Left renal pelvis (tissue), 4 donors: ENCODE measurements at regions not wholly inside any gene's neighbourhood (a gene's known extent, or its start where the extent isn't known, plus 50 kb on each side); places are given as distances from the start of the nearest gene placed in this dataset.
A peak's percentile ranks its signal among the peaks of the same experiment; 100 is the strongest.
"Not testable (repeated sequence)": the region's sequence is repeated elsewhere in the genome, so short reads cannot be mapped to it uniquely, and the experiment has no call there.

Experiments
- DNase-seq, 4 donors: peaks; one replicate each; pipeline ENCODE4 v3.0.0-alpha.2; 2013; ENCODE audit warnings: low read depth in 4 of 4, low spot score in 3 of 4

DNA sequence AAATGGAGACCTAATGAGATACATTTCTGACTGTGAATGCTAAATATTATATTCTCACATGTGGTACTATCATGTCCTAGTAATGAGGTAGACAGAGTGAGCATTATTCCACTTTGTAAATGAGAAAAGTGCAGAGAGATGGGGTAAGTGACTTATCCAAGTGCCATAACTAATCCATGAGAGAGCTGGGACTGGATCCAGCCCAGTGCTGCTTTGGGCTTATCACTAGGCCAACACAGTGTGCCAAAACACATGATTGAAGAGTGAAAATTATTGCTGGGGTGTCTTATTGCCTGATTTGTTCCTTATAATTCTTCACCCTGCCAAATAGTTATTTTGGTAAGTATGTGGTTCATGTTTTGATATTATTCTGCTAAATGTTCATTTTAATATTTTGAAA, 442.2 kb upstream of the GRAMD2B start:
- no peak for DNase-seq

DNA sequence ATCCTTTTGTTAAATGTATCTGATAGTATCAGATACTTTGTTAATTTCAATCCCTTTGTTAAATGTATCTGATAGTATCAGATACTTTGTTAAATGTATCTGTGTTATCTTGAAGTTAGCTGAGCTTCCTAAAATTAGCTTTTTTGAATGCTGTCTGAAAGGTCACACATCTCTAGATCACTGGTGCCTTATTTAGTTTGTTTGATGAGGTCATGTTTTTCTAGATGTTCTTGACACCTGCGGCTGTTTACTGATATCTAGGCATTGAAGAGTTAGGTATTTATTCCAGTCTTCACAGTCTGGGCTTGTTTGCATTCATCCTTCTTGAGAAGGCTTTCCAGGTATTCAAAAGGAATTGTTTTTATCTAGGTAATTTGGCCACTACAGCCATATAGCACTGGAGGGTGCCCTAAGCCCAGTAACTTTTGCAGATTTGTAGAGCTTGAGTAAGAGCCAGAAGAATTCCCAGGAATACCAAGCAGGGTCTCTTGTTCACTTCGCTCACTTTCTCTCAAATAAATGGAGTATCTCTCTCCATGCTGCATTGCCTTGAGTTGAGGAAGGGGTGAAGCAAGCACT, 435.4 kb upstream of the GRAMD2B start:
- DNase-seq: no peak

DNA sequence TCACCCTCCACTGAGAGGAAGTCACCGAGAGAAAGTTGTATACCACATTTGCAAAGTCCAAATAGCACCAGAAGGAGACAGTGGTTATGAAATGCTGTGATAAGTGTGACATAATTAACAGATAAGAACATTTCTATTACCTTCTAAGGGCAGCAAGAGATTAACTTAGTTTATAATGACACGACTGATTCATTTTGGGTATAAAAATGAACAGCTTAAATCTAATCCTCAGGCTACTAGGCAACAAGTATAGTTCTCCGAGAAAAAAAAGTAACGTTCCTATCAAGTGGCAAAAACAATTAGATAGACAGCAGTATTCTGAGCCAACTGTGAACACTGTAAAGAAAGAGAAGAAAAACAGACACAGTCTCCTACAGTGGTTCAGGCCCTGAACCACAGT, 431.2 kb upstream of the GRAMD2B start:
- no peak for DNase-seq

DNA sequence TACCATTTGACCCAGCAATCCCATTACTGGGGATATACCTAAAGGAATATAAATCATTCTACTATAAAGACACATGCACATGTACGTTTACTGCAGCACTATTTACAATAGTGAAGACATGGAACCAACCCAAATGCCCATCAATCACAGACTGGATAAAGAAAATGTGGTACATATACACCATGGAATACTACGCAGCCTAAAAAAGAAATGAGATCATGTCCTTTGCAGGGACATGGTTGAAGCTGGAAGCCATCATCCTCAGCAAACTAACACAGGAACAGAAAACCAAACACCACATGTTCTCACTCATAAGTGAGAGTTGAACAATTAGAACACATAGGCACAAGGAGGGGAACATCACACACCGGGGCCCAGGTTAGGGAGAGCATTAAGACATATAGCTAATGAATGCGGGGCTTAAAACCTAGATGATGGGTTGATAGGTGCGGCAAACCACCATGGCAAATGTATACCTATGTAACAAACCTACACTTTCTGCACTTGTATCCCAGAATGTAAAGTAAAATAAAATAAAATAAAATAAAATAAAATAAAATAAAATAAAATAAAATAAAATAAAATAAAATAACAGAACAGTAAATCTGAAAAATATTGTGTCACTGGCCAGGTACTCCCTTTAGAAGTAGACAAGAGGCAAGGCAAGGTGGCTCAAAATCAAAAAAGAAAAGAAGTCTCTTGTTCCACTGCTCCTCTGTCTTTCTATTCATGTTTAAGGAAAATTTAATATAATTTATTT, 423.8 kb upstream of the GRAMD2B start:
- not testable (repeated sequence) for DNase-seq

DNA sequence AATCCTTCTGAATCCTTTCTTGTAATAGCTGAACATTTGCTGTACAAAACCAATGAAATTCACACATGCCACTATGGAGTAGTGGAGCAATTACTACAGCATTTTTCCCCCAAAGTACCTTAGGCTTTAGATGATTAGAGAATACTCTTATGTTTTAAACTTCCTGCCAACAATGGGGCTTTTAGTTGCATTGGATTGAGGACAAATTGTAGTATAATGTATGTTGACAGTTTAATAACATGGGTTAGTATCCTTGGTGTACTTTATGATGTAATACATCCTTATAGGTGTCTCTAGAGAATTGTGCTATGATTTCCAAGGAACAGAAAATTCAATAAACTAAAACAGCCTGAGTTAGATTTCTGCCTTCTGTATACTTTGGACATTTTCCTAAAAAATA, 422.7 kb upstream of the GRAMD2B start:
- DNase-seq: no peak

DNA sequence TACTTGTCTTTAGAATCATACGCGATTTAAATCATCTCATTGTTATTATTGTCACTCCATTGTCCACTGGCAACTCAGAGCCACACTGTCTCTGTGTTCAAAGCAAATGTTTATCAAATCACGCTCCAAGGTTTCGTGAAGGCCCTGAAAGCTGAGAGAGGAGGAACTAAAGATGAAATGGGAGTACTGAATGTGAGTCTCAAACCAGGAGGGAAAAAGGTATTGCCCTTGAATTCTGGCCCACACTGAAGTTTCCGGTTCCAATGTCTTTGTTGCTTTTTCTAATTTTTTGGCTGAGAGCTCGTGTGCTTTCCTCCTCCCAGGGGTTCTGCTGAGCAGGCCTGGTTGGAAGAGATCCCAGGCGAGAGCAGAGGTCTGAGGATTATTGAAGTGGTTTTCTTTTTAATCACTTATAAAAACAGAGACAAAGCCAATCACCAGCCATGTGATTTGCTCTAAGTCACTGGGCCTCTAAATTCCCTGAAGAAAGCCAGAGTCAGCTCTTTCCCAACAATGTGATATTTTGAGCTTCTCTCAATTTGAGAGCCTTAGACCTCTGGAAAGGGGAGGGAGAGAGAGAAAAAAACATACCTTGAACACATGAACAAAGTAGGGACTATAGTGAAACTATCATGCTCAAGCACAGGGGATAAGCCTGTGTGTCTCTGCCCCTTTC, 420.8 kb upstream of the GRAMD2B start:
- no peak for DNase-seq

DNA sequence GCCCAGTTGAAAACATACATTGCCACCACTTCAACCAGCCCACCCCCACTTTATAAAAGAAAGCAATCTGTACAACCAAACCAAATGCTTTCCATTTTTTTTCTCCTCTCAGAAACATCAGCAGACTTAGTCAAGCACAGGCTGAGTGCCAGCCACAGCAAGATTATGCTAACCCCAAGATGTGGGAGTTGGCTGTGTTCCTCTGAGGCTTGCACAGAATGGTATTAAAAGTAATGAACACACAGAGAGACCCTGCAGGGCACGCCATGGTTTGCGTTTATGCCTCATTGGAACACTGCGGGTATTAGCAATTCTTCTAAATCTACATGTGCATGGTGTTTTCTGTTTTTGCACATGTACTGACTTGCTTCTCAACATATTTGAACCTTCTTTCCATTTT, 419.9 kb upstream of the GRAMD2B start:
- DNase-seq: no peak

DNA sequence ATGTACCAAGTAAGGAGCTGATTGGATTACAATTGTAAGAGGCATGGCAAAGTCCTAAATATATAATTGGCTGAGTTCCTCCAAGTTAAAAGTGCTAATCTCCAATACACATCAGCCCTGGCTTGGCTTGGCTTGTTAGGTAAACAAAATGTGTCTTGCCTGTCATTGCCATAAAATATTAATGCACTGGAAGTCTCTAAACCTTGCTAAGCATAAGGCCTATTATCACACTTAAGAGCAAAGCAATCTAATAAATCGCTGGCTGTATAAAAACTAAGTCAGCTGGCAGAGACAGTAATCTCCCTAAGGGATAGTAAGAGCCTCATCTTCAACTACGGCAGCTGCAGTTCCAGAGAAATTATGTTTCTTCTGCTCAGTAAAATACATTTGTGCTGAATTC, 418.6 kb upstream of the GRAMD2B start:
- no peak for DNase-seq

DNA sequence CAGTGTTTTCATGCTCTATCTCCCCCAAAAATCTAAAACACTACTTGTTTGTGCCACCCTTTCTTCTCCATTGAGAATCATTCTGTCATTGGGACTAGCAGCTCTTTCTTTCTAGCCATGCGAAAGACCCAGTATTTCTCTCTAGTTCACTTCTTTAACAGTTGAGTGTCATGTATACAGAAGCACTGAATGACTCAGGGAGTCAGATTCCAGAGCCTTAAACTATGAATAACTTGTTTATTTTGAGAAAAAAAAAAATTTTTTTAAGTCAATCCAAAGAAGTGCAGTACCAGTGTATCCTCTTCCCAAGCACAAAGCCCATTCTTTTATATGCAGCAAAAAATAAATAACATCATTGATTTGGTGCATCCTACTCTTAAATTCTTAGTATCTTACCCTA, 415.4 kb upstream of the GRAMD2B start:
- no peak for DNase-seq

DNA sequence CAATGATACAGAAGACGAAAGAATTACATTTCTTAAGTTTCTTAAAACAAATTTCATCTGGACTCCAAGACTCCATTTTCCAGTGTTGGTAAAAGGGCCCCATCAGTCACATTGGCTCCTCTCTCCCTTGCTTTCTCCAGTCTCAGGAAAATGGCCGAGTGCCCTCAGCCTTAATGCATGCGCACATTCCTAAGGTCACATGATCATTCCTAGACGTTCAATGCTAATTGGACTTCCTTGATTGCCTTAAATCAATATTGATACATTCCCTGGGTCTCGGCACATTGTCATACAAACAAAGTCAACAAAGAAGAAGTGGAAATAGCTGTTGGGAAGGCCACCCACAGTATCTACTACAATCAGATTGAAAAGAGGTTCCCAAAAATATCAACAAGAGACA, 413.6 kb upstream of the GRAMD2B start:
- no peak for DNase-seq

DNA sequence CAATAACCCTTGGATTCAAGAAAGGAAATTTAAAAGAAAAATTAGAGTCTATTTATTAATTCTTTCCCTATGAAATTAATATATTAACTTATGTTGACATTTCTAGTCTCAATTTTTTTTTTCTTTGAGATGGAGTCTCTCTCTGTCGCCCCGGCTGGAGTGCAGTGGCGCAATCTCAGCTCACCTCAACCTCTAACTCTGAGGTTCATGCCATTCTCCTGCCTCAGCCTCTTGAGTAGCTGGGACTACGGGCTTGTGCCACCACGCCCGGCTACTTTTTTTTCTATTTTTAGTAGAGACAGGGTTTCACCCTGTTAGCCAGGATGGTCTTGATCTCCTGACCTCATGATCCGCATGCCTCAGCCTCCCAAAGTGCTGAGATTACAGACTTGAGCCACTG, 411.7 kb upstream of the GRAMD2B start:
- not testable (repeated sequence) for DNase-seq

DNA sequence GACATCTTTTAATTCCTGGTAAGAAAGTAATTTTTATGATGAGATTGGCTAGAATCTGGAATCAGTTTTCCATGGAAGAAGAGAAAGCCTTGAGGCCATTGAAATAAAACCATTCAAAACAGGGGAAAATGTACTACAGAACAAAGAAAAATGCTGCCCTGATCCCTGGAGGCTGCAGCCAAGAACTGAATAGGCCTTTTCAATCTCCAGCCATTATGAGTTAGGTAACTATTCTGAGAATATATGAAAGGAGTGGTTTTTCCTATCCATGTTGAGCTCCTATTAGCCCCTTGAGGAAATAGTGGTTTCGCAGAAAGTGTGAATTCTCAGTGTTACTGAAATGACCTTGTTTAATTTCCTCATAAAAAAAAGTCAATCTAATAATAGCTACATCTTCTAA, 408.5 kb upstream of the GRAMD2B start:
- no peak for DNase-seq

DNA sequence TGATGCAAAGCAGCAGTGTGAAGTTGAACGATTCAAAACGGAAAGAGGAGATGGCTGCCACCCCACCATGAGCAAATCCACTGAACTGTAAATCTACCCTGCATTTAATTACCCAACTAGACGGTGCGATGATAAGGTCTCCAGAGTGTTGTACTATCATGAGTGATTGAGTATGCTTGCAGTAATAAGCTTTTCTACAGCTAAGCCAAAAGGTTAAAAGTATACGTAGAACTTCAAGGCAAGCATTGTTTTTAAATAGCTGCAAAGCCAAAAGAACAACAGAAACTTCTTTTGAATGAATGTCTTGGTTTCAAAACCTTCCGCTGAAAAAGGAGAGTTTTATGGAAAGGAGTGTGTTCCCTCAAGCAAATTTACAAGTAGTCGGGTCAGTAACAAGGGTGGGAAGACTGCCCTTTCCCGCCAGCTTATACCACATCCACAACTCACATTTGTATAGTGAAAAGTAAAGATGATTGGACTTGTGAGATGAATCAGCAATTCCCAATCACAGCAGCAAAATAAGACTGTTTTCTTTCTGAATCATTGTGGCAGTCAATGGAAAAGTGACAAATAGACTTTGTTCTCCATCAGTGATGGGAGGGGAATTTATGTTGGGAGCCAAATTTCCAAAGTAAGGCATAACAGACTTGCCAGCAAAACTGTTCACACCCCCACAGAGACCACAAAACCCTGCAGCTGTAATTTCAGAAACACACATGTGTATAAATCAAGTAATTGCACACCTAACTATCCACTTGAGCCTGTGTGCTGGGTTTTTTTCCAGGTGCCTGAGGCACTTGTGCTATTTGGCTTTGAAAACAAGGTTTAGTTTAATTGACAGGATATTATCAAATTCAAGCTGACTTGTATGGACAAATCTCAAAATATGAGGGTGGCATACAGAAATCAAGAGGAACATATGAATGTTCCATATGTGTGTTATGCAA, 407.7 kb upstream of the GRAMD2B start:
- peak in 2 of 4 donors; percentile 34 to 44 for DNase-seq

DNA sequence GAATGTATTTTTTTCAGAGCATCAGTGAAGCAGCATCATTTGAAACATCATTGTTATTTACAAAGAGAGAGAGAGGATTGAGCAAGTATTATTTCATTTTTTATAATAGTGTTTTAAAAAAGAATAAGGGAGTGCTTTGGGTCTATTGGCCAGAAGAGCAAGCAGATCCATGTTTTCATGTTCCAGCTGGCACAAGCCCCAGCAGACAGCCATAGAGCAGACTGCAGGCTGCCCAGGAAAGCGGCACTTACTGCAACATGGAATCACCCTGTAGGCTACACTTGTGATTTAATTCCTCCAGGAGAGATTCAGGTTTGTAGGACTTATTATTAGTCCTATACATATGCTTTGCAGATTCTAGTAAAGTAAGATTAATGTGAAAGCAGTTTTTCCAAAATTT, 407.0 kb upstream of the GRAMD2B start:
- DNase-seq: no peak

DNA sequence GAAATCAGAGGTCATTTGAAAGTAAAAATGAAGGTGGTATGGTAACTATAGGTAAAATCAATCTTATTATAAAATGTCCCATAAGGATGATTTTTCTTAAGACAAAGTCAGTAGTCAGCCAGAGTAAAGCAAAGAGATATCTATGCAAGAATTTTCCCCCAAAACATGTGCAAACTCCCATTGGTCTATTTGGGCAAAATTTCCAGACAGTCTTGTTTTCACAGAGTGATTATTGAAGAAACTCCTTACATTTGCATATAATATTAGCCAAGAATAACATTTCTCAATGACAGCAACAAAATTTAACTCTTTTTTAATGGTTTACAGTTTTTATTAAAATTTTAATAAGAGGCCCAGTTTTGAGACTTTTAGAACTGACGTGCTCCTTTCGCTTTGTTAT, 406.1 kb upstream of the GRAMD2B start:
- DNase-seq: no peak

DNA sequence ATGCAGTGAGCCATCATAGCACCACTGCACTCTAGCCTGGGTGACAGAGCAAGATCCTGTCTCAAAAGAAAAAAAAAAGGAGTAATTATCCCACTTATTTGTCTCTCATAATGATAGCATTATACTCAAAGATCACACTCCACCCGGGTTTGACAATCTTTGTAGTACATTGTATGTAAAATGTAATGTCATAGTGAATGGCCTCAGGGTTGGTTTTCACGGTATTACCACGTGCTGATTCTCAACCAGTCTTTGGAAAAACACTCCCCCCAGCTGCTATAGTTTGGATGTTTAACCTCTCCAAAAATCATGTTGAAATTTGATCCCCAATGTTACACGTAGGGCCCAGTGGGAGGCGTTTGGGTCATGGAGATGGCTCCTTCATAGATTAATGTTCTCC, 402.4 kb upstream of the GRAMD2B start:
- DNase-seq: no peak

DNA sequence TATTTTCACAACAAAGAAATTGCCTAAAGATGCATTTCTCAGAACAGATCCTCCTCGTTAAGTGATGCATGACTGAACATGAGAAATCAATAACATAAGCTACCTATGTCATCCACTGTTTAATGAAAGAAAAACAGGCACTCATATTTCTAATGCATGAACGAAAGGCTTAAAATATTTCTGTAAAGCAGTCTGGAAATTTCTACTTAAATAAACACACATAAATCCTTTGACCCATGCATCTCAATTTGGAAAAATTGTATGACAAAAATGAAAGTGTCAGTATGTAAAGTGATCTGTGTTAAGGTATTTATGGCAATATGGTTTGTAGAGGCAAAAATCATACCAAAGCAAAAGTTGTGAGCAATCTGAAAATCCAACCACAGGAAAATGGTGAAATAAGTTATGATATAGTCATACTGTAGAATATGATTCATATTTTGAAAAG, 399.2 kb upstream of the GRAMD2B start:
- DNase-seq: no peak

DNA sequence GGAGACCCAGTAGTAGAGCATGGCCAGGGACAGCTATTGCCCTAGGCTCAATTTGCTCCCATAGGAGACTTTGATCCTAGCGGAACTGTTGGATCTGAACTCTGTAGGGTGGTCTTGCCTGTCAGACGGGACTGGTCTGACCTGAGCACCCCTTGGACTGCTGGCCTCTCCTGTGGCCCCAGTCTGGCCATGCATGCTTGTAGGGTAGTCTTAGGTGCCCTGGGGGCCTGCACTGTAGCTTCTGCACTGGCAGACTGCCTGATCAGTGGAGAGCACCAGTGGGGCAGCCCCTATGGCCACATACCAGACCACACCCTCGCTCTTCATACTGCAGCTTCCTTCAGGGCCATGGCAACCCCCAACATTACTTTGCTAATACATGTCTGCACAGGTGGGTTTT, 396.1 kb upstream of the GRAMD2B start:
- no peak for DNase-seq

DNA sequence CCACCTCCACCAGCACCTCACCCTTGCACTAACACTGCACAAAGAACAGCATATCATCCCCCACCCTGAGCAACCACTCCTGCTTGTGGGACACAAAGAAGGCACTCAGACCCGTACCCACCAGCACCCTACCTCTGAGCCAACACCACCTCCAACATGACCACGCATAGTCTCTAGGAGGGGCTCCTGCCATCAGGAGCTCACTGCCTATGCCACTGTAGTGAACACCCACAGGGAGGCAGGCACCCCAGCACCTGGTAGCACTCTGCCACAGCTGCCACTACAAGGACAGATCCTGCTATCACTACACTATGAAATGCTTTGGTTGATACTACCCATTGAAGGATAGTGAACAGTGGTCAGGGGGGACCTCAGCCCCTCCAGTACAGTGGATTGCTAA, 395.6 kb upstream of the GRAMD2B start:
- no peak for DNase-seq

DNA sequence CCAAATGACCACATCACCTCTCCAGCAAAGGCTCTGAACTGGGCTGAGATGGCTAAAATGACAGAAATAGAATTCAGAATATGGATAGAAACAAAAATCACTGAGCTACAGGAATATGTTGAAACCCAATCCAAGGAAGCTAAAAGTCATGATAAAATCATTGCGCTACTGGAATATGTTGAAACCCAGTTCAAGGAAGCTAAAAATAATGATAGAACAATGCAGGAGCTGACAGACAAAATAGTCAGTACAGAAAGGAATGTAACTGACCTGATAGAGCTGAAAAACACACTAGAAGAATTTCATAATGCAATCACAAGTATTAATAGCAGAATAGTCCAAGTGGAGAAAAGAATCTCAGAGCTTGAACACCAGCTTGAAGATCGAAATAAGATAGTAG, 394.9 kb upstream of the GRAMD2B start:
- no peak for DNase-seq

DNA sequence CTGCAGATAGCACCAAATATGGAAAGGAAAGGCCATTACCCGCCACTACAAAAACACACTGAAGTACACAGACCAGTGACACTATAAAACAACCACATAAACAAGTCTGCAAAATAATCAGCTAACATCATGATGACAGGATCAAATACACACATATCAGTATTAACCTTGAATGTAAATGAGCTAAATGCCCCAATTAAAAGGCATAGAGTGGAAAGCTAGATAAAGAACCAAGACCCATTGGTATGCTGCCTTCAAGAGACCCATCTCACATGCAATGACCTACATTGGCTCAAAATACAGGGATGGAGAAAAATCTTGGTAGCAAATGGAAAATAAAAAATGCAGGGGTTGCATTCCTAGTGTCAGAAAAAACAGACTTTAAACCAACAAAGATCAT, 393.9 kb upstream of the GRAMD2B start:
- DNase-seq: not testable (repeated sequence)
